ENCODE measurements at regions not wholly inside any gene's neighbourhood (a gene's known extent, or its start where the extent isn't known, plus 50 kb on each side); places are given as distances from the start of the nearest gene placed in this dataset.

DNA sequence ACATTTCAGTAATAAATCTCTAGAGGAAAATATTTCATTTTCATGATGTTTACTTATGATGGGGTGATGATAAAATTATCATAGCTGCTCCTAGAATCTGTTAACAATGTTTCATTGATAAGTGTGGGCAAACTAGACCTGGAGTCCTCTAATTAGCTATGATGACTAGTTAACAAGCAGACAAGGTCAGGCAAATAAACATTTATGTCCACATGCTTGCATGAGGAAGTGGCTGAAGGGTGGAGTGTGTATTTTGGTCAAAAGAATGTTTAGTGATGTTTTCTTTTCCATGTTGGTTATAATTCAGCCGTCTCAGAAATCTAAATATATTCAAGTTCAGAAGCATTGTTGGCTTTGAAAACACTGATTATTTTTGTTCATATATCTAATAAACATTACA lies 99.9 kb upstream of the FN1 start (continued):
- TF ChIP-seq, protein P1, sequence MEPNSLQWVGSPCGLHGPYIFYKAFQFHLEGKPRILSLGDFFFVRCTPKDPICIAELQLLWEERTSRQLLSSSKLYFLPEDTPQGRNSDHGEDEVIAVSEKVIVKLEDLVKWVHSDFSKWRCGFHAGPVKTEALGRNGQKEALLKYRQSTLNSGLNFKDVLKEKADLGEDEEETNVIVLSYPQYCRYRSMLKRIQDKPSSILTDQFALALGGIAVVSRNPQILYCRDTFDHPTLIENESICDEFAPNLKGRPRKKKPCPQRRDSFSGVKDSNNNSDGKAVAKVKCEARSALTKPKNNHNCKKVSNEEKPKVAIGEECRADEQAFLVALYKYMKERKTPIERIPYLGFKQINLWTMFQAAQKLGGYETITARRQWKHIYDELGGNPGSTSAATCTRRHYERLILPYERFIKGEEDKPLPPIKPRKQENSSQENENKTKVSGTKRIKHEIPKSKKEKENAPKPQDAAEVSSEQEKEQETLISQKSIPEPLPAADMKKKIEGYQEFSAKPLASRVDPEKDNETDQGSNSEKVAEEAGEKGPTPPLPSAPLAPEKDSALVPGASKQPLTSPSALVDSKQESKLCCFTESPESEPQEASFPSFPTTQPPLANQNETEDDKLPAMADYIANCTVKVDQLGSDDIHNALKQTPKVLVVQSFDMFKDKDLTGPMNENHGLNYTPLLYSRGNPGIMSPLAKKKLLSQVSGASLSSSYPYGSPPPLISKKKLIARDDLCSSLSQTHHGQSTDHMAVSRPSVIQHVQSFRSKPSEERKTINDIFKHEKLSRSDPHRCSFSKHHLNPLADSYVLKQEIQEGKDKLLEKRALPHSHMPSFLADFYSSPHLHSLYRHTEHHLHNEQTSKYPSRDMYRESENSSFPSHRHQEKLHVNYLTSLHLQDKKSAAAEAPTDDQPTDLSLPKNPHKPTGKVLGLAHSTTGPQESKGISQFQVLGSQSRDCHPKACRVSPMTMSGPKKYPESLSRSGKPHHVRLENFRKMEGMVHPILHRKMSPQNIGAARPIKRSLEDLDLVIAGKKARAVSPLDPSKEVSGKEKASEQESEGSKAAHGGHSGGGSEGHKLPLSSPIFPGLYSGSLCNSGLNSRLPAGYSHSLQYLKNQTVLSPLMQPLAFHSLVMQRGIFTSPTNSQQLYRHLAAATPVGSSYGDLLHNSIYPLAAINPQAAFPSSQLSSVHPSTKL (CRISPR knock-in tag; IDR thresholded peaks at IDR 0.05) = peak; percentile 53; the same call in 1 of the 2 replicates
- 0 out of 2 replicates have a peak, but pooled peaks have one; percentile 26 for TF ChIP-seq MED1 (CRISPR knock-in tag; IDR thresholded peaks at IDR 0.05)
- TF ChIP-seq, protein P2, sequence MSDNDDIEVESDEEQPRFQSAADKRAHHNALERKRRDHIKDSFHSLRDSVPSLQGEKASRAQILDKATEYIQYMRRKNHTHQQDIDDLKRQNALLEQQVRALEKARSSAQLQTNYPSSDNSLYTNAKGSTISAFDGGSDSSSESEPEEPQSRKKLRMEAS (IDR thresholded peaks at IDR 0.05) = no peak
- TF ChIP-seq, protein P3, sequence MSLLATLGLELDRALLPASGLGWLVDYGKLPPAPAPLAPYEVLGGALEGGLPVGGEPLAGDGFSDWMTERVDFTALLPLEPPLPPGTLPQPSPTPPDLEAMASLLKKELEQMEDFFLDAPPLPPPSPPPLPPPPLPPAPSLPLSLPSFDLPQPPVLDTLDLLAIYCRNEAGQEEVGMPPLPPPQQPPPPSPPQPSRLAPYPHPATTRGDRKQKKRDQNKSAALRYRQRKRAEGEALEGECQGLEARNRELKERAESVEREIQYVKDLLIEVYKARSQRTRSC (CRISPR knock-in tag; IDR thresholded peaks at IDR 0.05; ENCODE audit: low read depth) = no peak
- no peak for TF ChIP-seq ZNF564 (CRISPR knock-in tag; IDR thresholded peaks at IDR 0.05)
- TF ChIP-seq, protein P4, sequence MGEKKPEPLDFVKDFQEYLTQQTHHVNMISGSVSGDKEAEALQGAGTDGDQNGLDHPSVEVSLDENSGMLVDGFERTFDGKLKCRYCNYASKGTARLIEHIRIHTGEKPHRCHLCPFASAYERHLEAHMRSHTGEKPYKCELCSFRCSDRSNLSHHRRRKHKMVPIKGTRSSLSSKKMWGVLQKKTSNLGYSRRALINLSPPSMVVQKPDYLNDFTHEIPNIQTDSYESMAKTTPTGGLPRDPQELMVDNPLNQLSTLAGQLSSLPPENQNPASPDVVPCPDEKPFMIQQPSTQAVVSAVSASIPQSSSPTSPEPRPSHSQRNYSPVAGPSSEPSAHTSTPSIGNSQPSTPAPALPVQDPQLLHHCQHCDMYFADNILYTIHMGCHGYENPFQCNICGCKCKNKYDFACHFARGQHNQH (CRISPR knock-in tag; IDR thresholded peaks at IDR 0.05) = no peak
- no peak for TF ChIP-seq SOX13 (IDR thresholded peaks at IDR 0.05)
- peak in 1 of 2 experiments; percentile 20; a peak in 1 of 4 replicates for TF ChIP-seq SOX13 (CRISPR knock-in tag; conservative IDR thresholded peaks at IDR 0.05 in 1 of 2, IDR thresholded peaks at IDR 0.05 in 1 of 2)

Measured in HepG2 (cell line).